H9 (cell line): ENCODE measurements at regions not wholly inside any gene's neighbourhood (a gene's known extent, or its start where the extent isn't known, plus 50 kb on each side); places are given as distances from the start of the nearest gene placed in this dataset.

Experiments
- DNase-seq: peaks from one replicate; pipeline ENCODE4 v3.0.0-alpha.2; 2017
- H2AFZ ChIP-seq: one replicate; pipeline ENCODE4 v1.6.1; 2013; ENCODE audit warnings: mild to moderate bottlenecking, low read length, control low read depth, moderate library complexity
- H2AK5ac ChIP-seq: 2 replicates; pipeline ENCODE4 v1.6.1; 2013; ENCODE audit warnings: low read length, control low read depth, mixed read lengths; ENCODE audit not compliant: insufficient read length
- H2BK120ac ChIP-seq: one replicate; pipeline ENCODE4 v1.6.1; 2013; ENCODE audit warnings: low read depth, mild to moderate bottlenecking, low read length, control low read depth, inconsistent platforms; ENCODE audit not compliant: poor library complexity, severe bottlenecking
- H2BK12ac ChIP-seq: 2 replicates; pipeline ENCODE4 v1.6.1; 2013; ENCODE audit warnings: low read length, control low read depth, mixed read lengths, low read depth; ENCODE audit not compliant: insufficient read length
- H2BK15ac ChIP-seq: 2 replicates; pipeline ENCODE4 v1.6.1; 2013; ENCODE audit warnings: low read depth, low read length, control low read depth
- H2BK20ac ChIP-seq: one replicate; pipeline ENCODE4 v1.6.1; 2013; ENCODE audit warnings: low read depth, mild to moderate bottlenecking, low read length, control low read depth, inconsistent platforms; ENCODE audit not compliant: poor library complexity, severe bottlenecking
- H2BK5ac ChIP-seq: 2 replicates; pipeline ENCODE4 v1.6.1; 2013; ENCODE audit warnings: low read length, control low read depth, mixed read lengths; ENCODE audit not compliant: insufficient read length
- H3K14ac ChIP-seq: 2 replicates; pipeline ENCODE4 v1.6.1; 2013; ENCODE audit warnings: low read length, control low read depth; ENCODE audit not compliant: insufficient read depth
- H3K18ac ChIP-seq: 2 replicates; pipeline ENCODE4 v1.6.1; 2013; ENCODE audit warnings: low read depth, mild to moderate bottlenecking, mixed read lengths, low read length, control low read depth; ENCODE audit not compliant: insufficient read length
- H3K23ac ChIP-seq: 2 replicates; pipeline ENCODE4 v1.6.1; 2013; ENCODE audit warnings: low read length, control low read depth, mixed read lengths, low read depth; ENCODE audit not compliant: insufficient read length
- H3K23me2 ChIP-seq: 2 replicates; pipeline ENCODE4 v1.6.1; 2013; ENCODE audit warnings: low read depth, mild to moderate bottlenecking, mixed read lengths, low read length, control low read depth; ENCODE audit not compliant: insufficient read length, poor library complexity, severe bottlenecking
- H3K27ac ChIP-seq: 2 replicates; pipeline ENCODE4 v1.5.1; 2013; ENCODE audit warnings: low read length, control low read depth, mixed read lengths, low read depth; ENCODE audit not compliant: insufficient read length
- H3K27me3 ChIP-seq: 2 replicates; pipeline ENCODE4 v1.6.1; 2013; ENCODE audit warnings: low read length, control low read depth, inconsistent platforms; ENCODE audit not compliant: insufficient read depth
- H3K4ac ChIP-seq: 2 replicates; pipeline ENCODE4 v1.6.1; 2013; ENCODE audit warnings: low read depth, mild to moderate bottlenecking, control low read depth, inconsistent platforms, low read length, moderate library complexity
- H3K4me1 ChIP-seq: 2 replicates; pipeline ENCODE4 v1.6.1; 2013; ENCODE audit warnings: low read length, control low read depth, inconsistent platforms; ENCODE audit not compliant: insufficient read depth
- H3K4me2 ChIP-seq: 2 replicates; pipeline ENCODE4 v1.6.1; 2013; ENCODE audit warnings: low read length, control low read depth, mixed read lengths; ENCODE audit not compliant: insufficient read length, insufficient read depth
- H3K56ac ChIP-seq: 2 replicates; pipeline ENCODE4 v1.6.1; 2013; ENCODE audit warnings: low read depth, mild to moderate bottlenecking, mixed read lengths, low read length, control low read depth; ENCODE audit not compliant: insufficient read length
- H3K79me1 ChIP-seq: 2 replicates; pipeline ENCODE4 v1.6.1; 2013; ENCODE audit warnings: low read depth, mild to moderate bottlenecking, moderate library complexity, low read length, control low read depth, inconsistent platforms; ENCODE audit not compliant: insufficient read depth, poor library complexity, severe bottlenecking
- H3K79me2 ChIP-seq: 2 replicates; pipeline ENCODE4 v1.6.1; 2013; ENCODE audit warnings: low read length, control low read depth, inconsistent platforms; ENCODE audit not compliant: insufficient read depth
- H3K9ac ChIP-seq: 2 replicates; pipeline ENCODE4 v1.6.1; 2013; ENCODE audit warnings: low read length, control low read depth, mixed read lengths; ENCODE audit not compliant: insufficient read length; ENCODE audit errors: extremely low read depth
- H3K9me3 ChIP-seq: one replicate; pipeline ENCODE4 v1.6.1; 2013; ENCODE audit warnings: low read depth, low read length, inconsistent platforms; ENCODE audit not compliant: control insufficient read depth
- H3T11ph ChIP-seq: one replicate; pipeline ENCODE4 v1.6.1; 2013; ENCODE audit warnings: mild to moderate bottlenecking, low read length, control low read depth, inconsistent platforms
- H4K20me1 ChIP-seq: one replicate; pipeline ENCODE4 v1.6.1; 2013; ENCODE audit not compliant: control insufficient read depth, insufficient read length, insufficient read depth
- H4K5ac ChIP-seq: 2 replicates; pipeline ENCODE4 v1.6.1; 2013; ENCODE audit warnings: low read depth, mild to moderate bottlenecking, mixed read lengths, low read length, control low read depth; ENCODE audit not compliant: insufficient read length
- H4K8ac ChIP-seq: replicated peaks from 2 replicates; pipeline ENCODE4 v1.6.1; 2013; ENCODE audit warnings: low read length, control low read depth, mixed read lengths, low read depth; ENCODE audit not compliant: insufficient read length
- H4K91ac ChIP-seq: 2 replicates; pipeline ENCODE4 v1.6.1; 2013; ENCODE audit warnings: low read depth, mild to moderate bottlenecking, moderate library complexity, mixed read lengths, low read length, control low read depth; ENCODE audit not compliant: insufficient read length
- H3K27ac Mint-ChIP-seq, 3 experiments: 2 replicates in 2 of 3; 3 replicates in 1 of 3; pipeline ENCODE4 v1.8.0; 2020 to 2021; ENCODE audit warnings: mixed read lengths in 3 of 3, mild to moderate bottlenecking in 1 of 3, moderate library complexity in 1 of 3
- H3K27me3 Mint-ChIP-seq: 2 replicates; pipeline ENCODE4 v1.8.0; 2021; ENCODE audit warnings: low read depth, mild to moderate bottlenecking, moderate library complexity, mixed read lengths
- H3K36me3 Mint-ChIP-seq, 3 experiments: 2 replicates in 2 of 3; 3 replicates in 1 of 3; pipeline ENCODE4 v1.8.0; 2020 to 2021; ENCODE audit warnings: low read depth in 3 of 3, mixed read lengths in 3 of 3; ENCODE audit not compliant: insufficient read depth in 1 of 3
- H3K4me1 Mint-ChIP-seq, 2 experiments: 2 replicates each; pipeline ENCODE4 v1.8.0; 2020; ENCODE audit warnings: mixed read lengths in 2 of 2
- H3K4me3 Mint-ChIP-seq, 2 experiments: 2 replicates in 1 of 2; 3 replicates in 1 of 2; pipeline ENCODE4 v1.8.0; 2020 to 2021; ENCODE audit warnings: mild to moderate bottlenecking in 2 of 2, mixed read lengths in 2 of 2, moderate library complexity in 1 of 2
- H3K9me3 Mint-ChIP-seq, 2 experiments: 2 replicates in 1 of 2; 3 replicates in 1 of 2; pipeline ENCODE4 v1.8.0; 2020; ENCODE audit warnings: mild to moderate bottlenecking in 2 of 2, mixed read lengths in 2 of 2, moderate library complexity in 1 of 2
- CTCF ChIP-seq: fragments of 200-600 bp; sonication (generic); conservative IDR thresholded peaks from 3 replicates; pipeline ENCODE4 v1.8.0; 2021; ENCODE audit warnings: antibody characterized with exemption, mild to moderate bottlenecking
- WGBS: extraction: QIAGEN DNeasy Blood & Tissue Kit; methylation state at CpG from one replicate; pipeline ENCODE4 v1.1.7; 2013; ENCODE audit warnings: missing lambda C conversion rate, low lambda C conversion rate, mixed read lengths; ENCODE audit not compliant: insufficient read length; ENCODE audit errors: extremely low coverage; 5-methylcytosine and 5-hydroxymethylcytosine counted together

GRCh38 chr18:44156126-44156525 is 524.6 kb upstream of the SETBP1 start:
- Histone ChIP-seq H2BK120ac (no peak overlapping the region), H3K56ac (no peak overlapping the region), H3K79me1 (no peaks in the 10 kb centered on the region), H2BK5ac (no peak overlapping the region), H2BK20ac (no peak overlapping the region), H3K23ac (no peak overlapping the region), H3K23me2 (no peaks in the 10 kb centered on the region), H4K5ac (no peak overlapping the region), H3K4me2 (no peak overlapping the region), H4K8ac (no peak overlapping the region), H3K79me2 (no peaks in the 10 kb centered on the region), H4K91ac (no peak overlapping the region), H2AK5ac (no peak overlapping the region), H3K9ac (no peak overlapping the region), H3K14ac (no peak overlapping the region), H3K4ac (no peak overlapping the region), H2BK12ac (no peak overlapping the region), H4K20me1 (no peaks in the 10 kb centered on the region), H3K27me3 (no peaks in the 10 kb centered on the region), H3K27ac (no peak overlapping the region), H3T11ph (no peak overlapping the region), H2AFZ (no peak overlapping the region), H3K4me1 (no peaks in the 10 kb centered on the region), H2BK15ac (no peak overlapping the region), H3K18ac (no peak overlapping the region), H3K9me3 (no peaks in the 10 kb centered on the region)
- DNase-seq: no peak
- Mint-ChIP-seq H3K27ac (no peak overlapping the region), H3K27me3 (no peaks in the 10 kb centered on the region), H3K36me3 (no peaks in the 10 kb centered on the region), H3K4me3 (no peak overlapping the region), H3K4me1 (no peaks in the 10 kb centered on the region), H3K9me3 (no peaks in the 10 kb centered on the region)
- no peak for TF ChIP-seq CTCF
- WGBS: no CpG with 5 or more reads among the region's 3 CpGs
